Sigmoid colon (tissue), 6 donors: ENCODE measurements at regions not wholly inside any gene's neighbourhood (a gene's known extent, or its start where the extent isn't known, plus 50 kb on each side); places are given as distances from the start of the nearest gene placed in this dataset.

Source experiments
- DNase-seq: peaks from one replicate; pipeline ENCODE4 v3.0.0-alpha.2; 2019
- H3K27ac ChIP-seq, 4 donors: fragments of 200-600 bp; sonication (generic); one replicate each; pipeline ENCODE4 v1.5.1; 2016 to 2019; ENCODE audit warnings: mild to moderate bottlenecking in 1 of 4
- H3K27me3 ChIP-seq, 3 donors: fragments of 200-600 bp; sonication (generic); one replicate each; pipeline ENCODE4 v1.5.1; 2019; ENCODE audit warnings: mild to moderate bottlenecking in 1 of 3
- H3K36me3 ChIP-seq, 4 donors: fragments of 200-600 bp; sonication (generic); one replicate each; pipeline ENCODE4 v1.5.1; 2016 to 2019
- H3K4me1 ChIP-seq, 4 donors: fragments of 200-600 bp; sonication (generic); one replicate each; pipeline ENCODE4 v1.5.1; 2017 to 2019
- H3K4me3 ChIP-seq, 4 donors: fragments of 200-600 bp; sonication (generic); one replicate each; pipeline ENCODE4 v1.5.1; 2017 to 2019; ENCODE audit warnings: mild to moderate bottlenecking in 2 of 4, moderate library complexity in 1 of 4
- H3K9me3 ChIP-seq, 4 donors: fragments of 200-600 bp in 3 of 4; sonication (generic) in 3 of 4; one replicate each; pipeline versions ENCODE4 v1.5.1 to v1.6.1; 2013 to 2019
- EP300 ChIP-seq, 4 donors: sonication (generic); formaldehyde crosslinking; IDR thresholded peaks; one replicate each; pipeline ENCODE4 v1.6.1; 2017; ENCODE audit warnings: antibody characterized with exemption in 4 of 4
- POLR2A ChIP-seq, 2 donors: fragments of 450-650 bp; IDR thresholded peaks; one replicate each; pipeline ENCODE4 v1.6.1; 2016; ENCODE audit warnings: antibody characterized with exemption in 2 of 2, mild to moderate bottlenecking in 2 of 2, moderate library complexity in 2 of 2
- POLR2AphosphoS5 ChIP-seq, 4 donors: sonication (generic); formaldehyde crosslinking; IDR thresholded peaks; one replicate each; pipeline ENCODE4 v1.6.1; 2017; ENCODE audit warnings: antibody characterized with exemption in 4 of 4
- WGBS, 2 donors: extraction: QIAGEN DNeasy Blood & Tissue Kit; methylation state at CpG; one replicate each; pipeline ENCODE4 v1.1.7; 2013; 5-methylcytosine and 5-hydroxymethylcytosine counted together
- intact Hi-C: fragments of 100-400 bp; cut with DNase I; formaldehyde crosslinking; loops from one replicate; pipeline ENCODE4 v1.15.1; 2023
- TF ChIP-seq, protein P1 (sequence below), 4 experiments: fragments of 450-650 bp in 3 of 4; fragments of 200-600 bp in 1 of 4; IDR thresholded peaks; one replicate each; pipeline ENCODE4 v1.5.1; 2016 to 2019; ENCODE audit warnings: antibody characterized with exemption in 4 of 4, mild to moderate bottlenecking in 3 of 4, moderate library complexity in 2 of 4
- donor health status: healthy with polysubstance abuse.
- donor health status: healthy.

DNA sequence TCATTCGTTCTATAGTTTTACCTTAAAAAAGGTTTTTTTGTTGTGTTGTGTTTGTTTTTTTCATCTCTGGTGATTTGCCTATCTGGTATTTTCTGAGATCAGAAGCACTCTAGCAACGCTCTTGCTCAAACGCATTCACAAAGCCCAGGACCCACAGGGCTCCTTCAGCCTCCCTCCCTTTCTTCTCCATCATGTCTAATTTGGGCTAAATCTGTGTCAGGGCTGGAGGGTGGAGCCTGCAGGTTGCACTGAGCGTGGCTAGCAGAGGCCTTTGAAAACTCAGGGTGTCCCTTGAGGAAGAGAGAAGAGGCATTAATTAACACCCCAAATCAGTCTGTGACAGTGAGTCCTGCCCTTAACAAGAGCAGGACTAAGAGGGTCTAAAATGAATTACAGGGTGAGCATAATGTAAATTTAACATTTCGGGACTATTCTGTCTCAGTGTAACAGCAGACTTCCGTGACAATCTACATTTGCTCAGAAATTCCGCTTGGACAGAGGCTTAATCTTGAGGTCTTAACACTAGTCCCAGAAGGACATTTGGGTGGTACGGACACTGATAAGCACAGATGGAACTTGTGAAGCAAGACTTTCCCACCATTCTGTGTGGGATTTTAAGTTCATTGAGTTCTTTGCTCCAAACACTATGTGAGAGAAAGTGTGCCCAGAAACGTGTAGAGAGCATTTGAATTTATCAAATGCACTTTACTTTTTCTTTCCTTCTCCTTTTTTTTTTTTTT, 174.4 kb upstream of the APCDD1 start:
- Histone ChIP-seq H3K27ac (no peak overlapping the region), H3K27me3 (no peaks in the 10 kb centered on the region), H3K4me1 (no peaks in the 10 kb centered on the region), H3K9me3 (no peaks in the 10 kb centered on the region), H3K4me3 (no peak overlapping the region), H3K36me3 (no peaks in the 10 kb centered on the region)
- WGBS, 2 donors, result 80 to 87% methylated on average over 9 of the region's 9 CpGs
- no peak for DNase-seq
- intact Hi-C loops, result no loop called here
- TF ChIP-seq, protein P1, sequence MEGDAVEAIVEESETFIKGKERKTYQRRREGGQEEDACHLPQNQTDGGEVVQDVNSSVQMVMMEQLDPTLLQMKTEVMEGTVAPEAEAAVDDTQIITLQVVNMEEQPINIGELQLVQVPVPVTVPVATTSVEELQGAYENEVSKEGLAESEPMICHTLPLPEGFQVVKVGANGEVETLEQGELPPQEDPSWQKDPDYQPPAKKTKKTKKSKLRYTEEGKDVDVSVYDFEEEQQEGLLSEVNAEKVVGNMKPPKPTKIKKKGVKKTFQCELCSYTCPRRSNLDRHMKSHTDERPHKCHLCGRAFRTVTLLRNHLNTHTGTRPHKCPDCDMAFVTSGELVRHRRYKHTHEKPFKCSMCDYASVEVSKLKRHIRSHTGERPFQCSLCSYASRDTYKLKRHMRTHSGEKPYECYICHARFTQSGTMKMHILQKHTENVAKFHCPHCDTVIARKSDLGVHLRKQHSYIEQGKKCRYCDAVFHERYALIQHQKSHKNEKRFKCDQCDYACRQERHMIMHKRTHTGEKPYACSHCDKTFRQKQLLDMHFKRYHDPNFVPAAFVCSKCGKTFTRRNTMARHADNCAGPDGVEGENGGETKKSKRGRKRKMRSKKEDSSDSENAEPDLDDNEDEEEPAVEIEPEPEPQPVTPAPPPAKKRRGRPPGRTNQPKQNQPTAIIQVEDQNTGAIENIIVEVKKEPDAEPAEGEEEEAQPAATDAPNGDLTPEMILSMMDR (IDR thresholded peaks at IDR 0.05), result no peak
- no peak for TF ChIP-seq EP300 (IDR thresholded peaks at IDR 0.05)

DNA sequence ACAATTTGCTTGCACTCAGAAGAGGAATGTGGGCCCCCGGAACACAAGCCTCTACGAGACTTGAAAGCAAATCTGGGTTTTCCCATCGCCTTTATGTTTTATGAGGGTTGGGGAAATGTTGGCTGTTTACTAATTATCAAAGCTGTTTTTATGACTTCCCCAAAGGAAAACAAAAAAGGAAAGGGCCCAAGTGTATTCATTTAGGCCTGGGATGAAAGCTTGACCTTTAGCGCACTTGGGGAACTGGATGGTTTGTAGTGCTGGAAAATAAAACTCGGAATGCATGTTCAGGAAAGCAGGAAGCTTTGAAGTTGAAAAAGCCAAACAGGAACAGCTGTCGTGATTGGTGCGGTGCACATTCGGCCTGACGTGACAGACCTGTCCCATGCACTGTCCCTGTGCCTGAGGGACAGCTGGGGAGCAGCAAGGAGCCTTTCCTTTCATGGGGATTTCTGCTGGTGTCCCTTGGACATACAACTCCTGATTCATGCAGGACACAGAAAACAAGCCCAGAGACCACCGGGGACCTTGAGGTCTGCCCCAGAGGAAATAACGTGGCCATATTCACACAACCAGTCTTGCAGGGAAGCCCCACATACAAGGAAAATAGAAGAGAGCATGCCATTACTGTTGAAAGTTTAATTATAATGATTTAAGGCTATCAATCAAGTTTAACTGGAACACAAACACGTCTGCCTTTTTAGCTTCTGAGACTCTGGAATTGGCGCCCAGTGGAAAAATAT, 169.7 kb upstream of the APCDD1 start:
- Histone ChIP-seq H3K27me3 (no peaks in the 10 kb centered on the region), H3K4me3 (no peak overlapping the region), H3K27ac (no peak overlapping the region), H3K36me3 (no peaks in the 10 kb centered on the region), H3K9me3 (peaks cover 0 to 3% (median 0%) of the 10 kb centered on the region in 4 donors), H3K4me1 (no peaks in the 10 kb centered on the region)
- DNase-seq, result no peak
- WGBS, 2 donors, result 29 to 39% methylated on average over 13 of the region's 13 CpGs
- intact Hi-C loops, result no loop called here
- TF ChIP-seq, protein P1 (IDR thresholded peaks at IDR 0.05), result no peak
- no peak for TF ChIP-seq EP300 (IDR thresholded peaks at IDR 0.05)

DNA sequence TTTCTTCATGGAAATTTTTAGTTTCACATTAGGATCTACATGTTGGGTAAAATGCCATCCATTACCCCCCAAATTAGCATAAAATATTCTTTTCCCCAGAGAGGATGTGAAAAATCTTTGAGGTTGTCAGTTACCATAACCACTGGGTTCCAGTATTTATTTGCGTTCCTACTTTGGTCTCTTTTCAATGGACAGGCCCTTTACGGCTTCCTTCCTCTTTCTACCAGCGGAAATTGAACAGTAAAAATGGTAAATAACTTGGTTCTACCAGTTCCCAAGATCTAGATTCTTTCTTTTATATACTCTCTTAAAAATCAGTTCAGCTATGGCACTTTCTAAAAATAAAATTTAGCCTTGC, 169.2 kb upstream of the APCDD1 start:
- Histone ChIP-seq H3K4me1 (no peaks in the 10 kb centered on the region), H3K4me3 (no peak overlapping the region), H3K27me3 (no peaks in the 10 kb centered on the region), H3K36me3 (no peaks in the 10 kb centered on the region), H3K9me3 (peaks cover 0 to 3% (median 0%) of the 10 kb centered on the region in 4 donors), H3K27ac (no peak overlapping the region)
- intact Hi-C loops, result no loop called here
- TF ChIP-seq POLR2AphosphoS5 (IDR thresholded peaks at IDR 0.05), result no peak
- no peak for DNase-seq
- 60 to 84% methylated on average over 3 of the region's 3 CpGs for WGBS, 2 donors

DNA sequence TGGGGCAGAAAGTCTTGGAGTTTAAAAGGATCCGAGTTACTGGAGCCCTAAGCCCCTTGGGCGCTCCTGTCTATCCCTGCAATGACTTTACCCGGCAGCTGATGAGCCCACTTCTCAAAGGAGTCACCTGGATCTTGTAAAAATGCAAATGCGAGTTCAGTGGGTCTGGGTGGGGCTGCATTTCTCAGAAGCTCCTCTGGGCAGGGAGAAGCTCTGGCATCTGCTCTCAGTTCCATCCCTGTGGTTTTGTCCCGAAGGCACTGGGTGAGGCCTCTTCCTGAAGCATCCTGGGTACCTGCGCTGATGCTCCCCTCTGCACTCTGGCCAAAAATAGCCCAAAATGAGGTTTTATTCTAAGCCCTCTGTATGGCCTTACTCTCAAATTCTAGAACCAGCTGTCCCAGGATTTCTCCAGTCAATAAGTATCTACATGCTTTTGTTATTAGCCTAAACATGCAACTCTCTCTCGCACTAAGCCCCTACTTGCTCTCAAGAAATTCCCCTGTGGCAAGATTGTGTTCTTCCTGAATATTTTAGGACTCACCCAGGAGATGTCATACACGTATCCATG, 167.8 kb upstream of the APCDD1 start:
- WGBS, 2 donors, result 76 to 79% methylated on average over 8 of the region's 8 CpGs
- Histone ChIP-seq H3K4me3 (no peak overlapping the region), H3K27ac (no peak overlapping the region), H3K9me3 (peaks cover 0 to 3% (median 0%) of the 10 kb centered on the region in 4 donors), H3K4me1 (no peaks in the 10 kb centered on the region), H3K36me3 (no peaks in the 10 kb centered on the region), H3K27me3 (no peaks in the 10 kb centered on the region)
- intact Hi-C loops, result no loop called here
- DNase-seq, result no peak
- TF ChIP-seq EP300 (IDR thresholded peaks at IDR 0.05), result no peak

DNA sequence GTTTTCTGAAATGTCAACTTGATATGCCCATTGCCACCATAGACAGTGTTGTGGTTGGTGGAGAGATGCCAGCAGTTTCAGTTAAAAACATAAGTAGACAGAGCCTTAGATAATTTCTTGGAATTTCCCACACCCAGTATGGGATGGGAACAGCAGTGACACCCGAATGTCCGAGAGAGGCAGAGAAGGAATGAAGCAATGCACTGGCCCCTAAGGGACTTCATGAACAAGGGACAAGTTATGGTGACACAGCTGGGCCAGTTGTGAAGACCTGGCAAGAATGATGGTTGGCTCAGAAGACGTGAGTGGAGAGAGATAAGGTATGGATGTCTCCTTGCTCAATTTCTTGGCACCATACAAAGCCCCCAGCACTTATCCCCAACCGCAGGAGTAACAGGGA, 165.2 kb upstream of the APCDD1 start:
- Histone ChIP-seq H3K27me3 (no peaks in the 10 kb centered on the region), H3K27ac (no peak overlapping the region), H3K9me3 (peaks cover 0 to 3% (median 0%) of the 10 kb centered on the region in 4 donors), H3K36me3 (no peaks in the 10 kb centered on the region), H3K4me1 (no peaks in the 10 kb centered on the region), H3K4me3 (no peak overlapping the region)
- no peak for DNase-seq
- intact Hi-C loops, result no loop called here
- TF ChIP-seq POLR2A (IDR thresholded peaks at IDR 0.05) (no peak), POLR2AphosphoS5 (IDR thresholded peaks at IDR 0.05) (no peak), EP300 (IDR thresholded peaks at IDR 0.05) (no peak)
- TF ChIP-seq, protein P1 (IDR thresholded peaks at IDR 0.05), result no peak
- WGBS, 2 donors, result 91 to 92% methylated on average over 4 of the region's 4 CpGs
